GM18502 (cell line): ENCODE measurements at regions not wholly inside any gene's neighbourhood (a gene's known extent, or its start where the extent isn't known, plus 50 kb on each side); places are given as distances from the start of the nearest gene placed in this dataset.

ENCODE experiments used
- ATAC-seq: cut with Tn5 transposase; IDR thresholded peaks from one replicate; pipeline ENCODE4 v1.9.1; 2021; ENCODE audit warnings: mild to moderate bottlenecking; ENCODE audit not compliant: unreplicated experiment, poor library complexity

GRCh38 chr18:61950371-61950770 is 57.6 kb upstream of the RNF152 start:
- ATAC-seq: no peak

- no peak for ATAC-seq
These were observed 57.1 kb upstream of the RNF152 start for GRCh38 chr18:61949946-61950345.

DNA sequence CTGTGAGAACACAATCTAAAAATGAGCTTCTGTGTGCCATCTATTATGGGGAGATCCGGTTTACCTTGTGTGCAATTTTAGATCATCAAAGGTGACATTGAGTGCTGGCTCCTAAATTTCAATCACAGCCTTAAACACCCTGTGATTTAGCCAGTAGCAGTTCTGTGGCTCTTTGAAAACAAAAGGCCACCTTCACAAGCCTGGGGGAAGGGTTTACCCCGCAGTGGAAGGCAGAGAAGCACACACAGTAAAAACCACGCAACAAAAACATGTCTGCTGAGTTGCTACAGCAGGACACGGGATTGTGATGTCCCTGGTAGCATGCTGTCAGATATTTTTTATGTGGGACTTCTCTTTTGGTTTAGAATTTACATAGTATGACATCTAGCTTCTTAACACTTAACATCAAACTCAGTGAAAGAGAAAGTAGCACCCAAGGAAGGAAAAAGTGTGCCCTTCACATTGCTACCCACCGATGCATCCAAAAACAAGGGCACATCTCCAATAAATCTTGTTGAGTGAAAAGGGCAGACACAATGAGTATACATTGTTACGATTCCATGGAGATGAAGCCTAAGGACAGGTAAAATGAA is 56.1 kb upstream of the RNF152 start:
- no peak for ATAC-seq

GRCh38 chr18:61948281-61948741 is 55.5 kb upstream of the RNF152 start:
- no peak for ATAC-seq

DNA sequence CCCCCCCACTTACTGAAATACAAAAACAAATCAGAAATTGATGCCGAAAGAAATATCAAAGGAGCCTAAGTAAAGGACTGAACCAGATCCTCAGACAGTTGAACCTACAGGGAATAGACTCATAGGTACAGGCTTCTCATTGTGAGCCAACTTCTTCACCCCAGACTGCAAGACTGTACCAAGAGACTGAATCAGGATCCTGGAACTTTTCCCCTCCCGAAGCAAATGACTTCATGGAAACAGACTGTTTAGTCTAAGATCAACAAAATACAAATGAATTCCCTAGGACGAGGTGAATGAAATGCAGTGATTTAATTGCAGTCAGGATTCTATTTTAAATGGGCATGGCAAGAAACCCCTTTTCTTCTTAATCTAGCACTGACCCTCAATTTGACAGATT is 53.6 kb upstream of the RNF152 start:
- no peak for ATAC-seq

DNA sequence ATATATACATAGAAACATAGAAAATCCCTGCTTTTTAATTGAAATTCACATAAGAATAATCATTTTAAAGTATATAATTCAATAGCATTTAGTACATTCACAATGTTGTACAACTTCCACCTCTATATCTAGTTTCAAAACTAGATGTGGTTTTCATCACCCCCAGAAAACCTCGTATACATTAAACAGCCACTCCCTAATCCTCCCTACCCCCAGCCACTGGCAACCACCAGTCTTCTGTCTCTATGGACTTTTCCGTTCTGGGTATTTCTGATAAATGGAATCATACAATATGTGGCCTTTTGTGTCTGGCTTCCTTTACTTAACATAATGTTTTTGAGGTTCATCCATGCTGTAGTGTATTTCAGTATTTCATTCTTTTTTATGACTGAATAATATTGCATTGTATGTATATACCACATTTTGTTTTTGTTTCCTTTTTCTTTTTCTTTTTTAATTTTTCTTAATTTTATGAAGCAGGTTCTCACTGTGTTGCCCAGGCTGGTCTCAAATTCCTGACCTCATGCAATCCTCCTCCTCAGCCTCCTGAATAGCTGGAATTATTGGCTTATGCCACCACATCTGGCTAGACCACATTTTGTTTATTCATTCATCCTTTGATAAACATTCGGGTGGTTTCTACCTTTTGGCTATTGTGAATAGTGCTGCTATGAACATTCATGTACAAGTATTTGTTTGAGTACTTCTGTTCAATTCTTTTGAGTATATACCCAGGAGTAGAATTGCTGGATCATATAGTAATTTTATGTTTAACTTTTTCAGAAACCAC is 50.6 kb upstream of the RNF152 start:
- no peak for ATAC-seq
